ENCODE measurements at regions not wholly inside any gene's neighbourhood (a gene's known extent, or its start where the extent isn't known, plus 50 kb on each side); places are given as distances from the start of the nearest gene placed in this dataset.

GRCh38 chr6:153862927-153863326, 176.1 kb upstream of the OPRM1 start:
- TF ChIP-seq CTCF (IDR thresholded peaks at IDR 0.05) (no peak), POLR2A (IDR thresholded peaks at IDR 0.05) (no peak)

All from breast epithelium (tissue), 3 donors.